H1 (cell line): ENCODE measurements at regions not wholly inside any gene's neighbourhood (a gene's known extent, or its start where the extent isn't known, plus 50 kb on each side); places are given as distances from the start of the nearest gene placed in this dataset.
A peak's percentile ranks its signal among the peaks of the same experiment; 100 is the strongest.
"Not testable (repeated sequence)": the region's sequence is repeated elsewhere in the genome, so short reads cannot be mapped to it uniquely, and the experiment has no call there.

Experiments
- CTCF ChIA-PET: fragments of 300-600 bp; sonication (Branson Sonifier 250); formaldehyde crosslinking; loops from one replicate; lab custom pipeline; 2021; ENCODE audit not compliant: partially characterized antibody; lab: Charles Lee
- POLR2A ChIA-PET: fragments of 300-600 bp; sonication (Branson Sonifier 250); formaldehyde crosslinking; loops from one replicate; lab custom pipeline; 2021; ENCODE audit warnings: inconsistent platforms; ENCODE audit not compliant: partially characterized antibody; lab: Charles Lee
- DNase-seq, 2 experiments: peaks; one replicate each; pipeline versions ENCODE4 v3.0.0 to v3.0.0-alpha.2; 2010 to 2022; ENCODE audit warnings: low spot score in 2 of 2, low read depth in 1 of 2, mixed read lengths in 1 of 2
- FAIRE-seq: peaks from 2 replicates; lab custom pipeline; 2011; peaks lifted over from hg19 to GRCh38; lab: Jason Lieb, UNC
- H2AFZ ChIP-seq: 2 replicates; pipeline ENCODE4 v1.8.1; 2012; ENCODE audit warnings: low read length, inconsistent platforms
- H2AK5ac ChIP-seq: 2 replicates; pipeline ENCODE4 v1.6.1; 2013; ENCODE audit warnings: low read depth, low read length
- H2BK120ac ChIP-seq: replicated peaks from 2 replicates; pipeline ENCODE3; 2013; ENCODE audit warnings: low read depth, low read length, inconsistent platforms
- H2BK12ac ChIP-seq: 2 replicates; pipeline ENCODE4 v1.6.1; 2013; ENCODE audit warnings: low read depth, low read length
- H2BK15ac ChIP-seq: 2 replicates; pipeline ENCODE4 v1.6.1; 2013; ENCODE audit warnings: low read length
- H2BK20ac ChIP-seq: 2 replicates; pipeline ENCODE4 v1.6.1; 2013; ENCODE audit warnings: low read length
- H2BK5ac ChIP-seq: 2 replicates; pipeline ENCODE4 v1.6.1; 2013; ENCODE audit warnings: low read depth, low read length
- H3K14ac ChIP-seq: 2 replicates; pipeline ENCODE4 v1.6.1; 2013; ENCODE audit warnings: inconsistent platforms; ENCODE audit not compliant: insufficient read length
- H3K18ac ChIP-seq: 2 replicates; pipeline ENCODE4 v1.6.1; 2013; ENCODE audit warnings: low read length; ENCODE audit errors: extremely low read depth
- H3K23ac ChIP-seq: 2 replicates; pipeline ENCODE4 v1.6.1; 2013; ENCODE audit warnings: inconsistent platforms; ENCODE audit not compliant: insufficient read length
- H3K23me2 ChIP-seq: 2 replicates; pipeline ENCODE4 v1.6.1; 2013; ENCODE audit warnings: low read depth, low read length
- H3K27ac ChIP-seq: 2 replicates; pipeline ENCODE4 v1.6.1; 2011; ENCODE audit warnings: low read depth, low read length, inconsistent platforms
- H3K27me3 ChIP-seq, 4 experiments: replicated peaks in 1 of 4; 1 replicate in 1 of 4; 2 replicates in 3 of 4; pipeline versions ENCODE4 v1.6.1 to v1.8.1; 2011 to 2013; ENCODE audit warnings: low read length in 3 of 4, mild to moderate bottlenecking in 3 of 4, inconsistent platforms in 2 of 4, mixed read lengths in 2 of 4, moderate library complexity in 1 of 4; ENCODE audit not compliant: control insufficient read depth in 3 of 4, insufficient read depth in 3 of 4; ENCODE audit errors: extremely low read depth in 1 of 4
- H3K36me3 ChIP-seq, 4 experiments: 2 replicates each; pipeline versions ENCODE4 v1.6.1 to v1.8.1; 2011 to 2013; ENCODE audit warnings: mild to moderate bottlenecking in 4 of 4, low read length in 3 of 4, moderate library complexity in 2 of 4, control low read depth in 1 of 4, inconsistent platforms in 1 of 4; ENCODE audit not compliant: insufficient read depth in 4 of 4, control insufficient read depth in 2 of 4
- H3K4ac ChIP-seq: replicated peaks from 2 replicates; pipeline ENCODE3; 2013; ENCODE audit warnings: low read length, low read depth, mixed read lengths, inconsistent platforms; ENCODE audit not compliant: insufficient read length
- H3K4me1 ChIP-seq, 4 experiments: replicated peaks in 1 of 4; 1 replicate in 1 of 4; 2 replicates in 3 of 4; pipeline versions ENCODE4 v1.6.1 to v1.8.1; 2011 to 2013; ENCODE audit warnings: low read length in 3 of 4, inconsistent platforms in 2 of 4, mixed read lengths in 1 of 4; ENCODE audit not compliant: insufficient read depth in 4 of 4, control insufficient read depth in 3 of 4
- H3K4me2 ChIP-seq, 2 experiments: 2 replicates each; pipeline versions ENCODE4 v1.6.1 to v1.8.1; 2011 to 2013; ENCODE audit warnings: low read depth in 2 of 2, low read length in 2 of 2, control low read depth in 1 of 2, inconsistent platforms in 1 of 2, mild to moderate bottlenecking in 1 of 2; ENCODE audit not compliant: insufficient read depth in 1 of 2
- H3K4me3 ChIP-seq, 4 experiments: fragments of 200-600, 300-600 bp in 1 of 4; sonication (generic), shearing (Covaris generic), sonication (Bioruptor Twin) in 1 of 4; 2 replicates each; pipeline versions ENCODE4 v1.5.1 to v1.8.1; 2011 to 2016; ENCODE audit warnings: low read length in 4 of 4, low read depth in 3 of 4, control low read depth in 2 of 4, inconsistent platforms in 2 of 4, mild to moderate bottlenecking in 2 of 4, mixed read lengths in 1 of 4, moderate library complexity in 1 of 4; ENCODE audit not compliant: insufficient read depth in 2 of 4; ENCODE audit errors: extremely low read depth in 1 of 4
- H3K56ac ChIP-seq: replicated peaks from 2 replicates; pipeline ENCODE3; 2013; ENCODE audit warnings: low read depth, mild to moderate bottlenecking, mixed read lengths, low read length, inconsistent platforms; ENCODE audit not compliant: insufficient read length
- H3K79me1 ChIP-seq: 2 replicates; pipeline ENCODE4 v1.6.1; 2013; ENCODE audit warnings: low read depth, low read length, control low read depth
- H3K79me2 ChIP-seq, 2 experiments: 2 replicates each; pipeline versions ENCODE4 v1.6.1 to v1.8.1; 2012 to 2013; ENCODE audit warnings: low read length in 2 of 2, mild to moderate bottlenecking in 2 of 2, inconsistent platforms in 1 of 2; ENCODE audit not compliant: insufficient read depth in 2 of 2, control insufficient read depth in 1 of 2
- H3K9ac ChIP-seq, 4 experiments: replicated peaks in 1 of 4; 1 replicate in 1 of 4; 2 replicates in 3 of 4; pipeline versions ENCODE4 v1.6.1 to v1.8.1; 2011 to 2013; ENCODE audit warnings: low read depth in 3 of 4, low read length in 3 of 4, control low read depth in 2 of 4, mild to moderate bottlenecking in 2 of 4, moderate library complexity in 2 of 4, inconsistent platforms in 1 of 4; ENCODE audit errors: extremely low read depth in 1 of 4
- H3K9me3 ChIP-seq, 2 experiments: 2 replicates each; pipeline versions ENCODE4 v1.6.1 to v1.8.1; 2012 to 2013; ENCODE audit warnings: mild to moderate bottlenecking in 2 of 2, moderate library complexity in 2 of 2, control low read depth in 1 of 2, inconsistent platforms in 1 of 2, low read depth in 1 of 2, low read length in 1 of 2, mixed read lengths in 1 of 2; ENCODE audit not compliant: insufficient read depth in 2 of 2
- H4K20me1 ChIP-seq, 2 experiments: replicated peaks in 1 of 2; 2 replicates each; pipeline versions ENCODE3 to v1.8.1; 2011 to 2013; ENCODE audit warnings: inconsistent platforms in 2 of 2, low read length in 2 of 2, mild to moderate bottlenecking in 1 of 2; ENCODE audit not compliant: insufficient read depth in 2 of 2, control insufficient read depth in 1 of 2
- H4K5ac ChIP-seq: 2 replicates; pipeline ENCODE4 v1.6.1; 2013; ENCODE audit warnings: low read length, low read depth, mixed read lengths, inconsistent platforms; ENCODE audit not compliant: insufficient read length
- H4K8ac ChIP-seq: 2 replicates; pipeline ENCODE4 v1.8.0; 2013; ENCODE audit warnings: mild to moderate bottlenecking, moderate library complexity, low read length, inconsistent platforms; ENCODE audit not compliant: insufficient read depth; ENCODE audit errors: extremely low read depth
- H4K91ac ChIP-seq: replicated peaks from 2 replicates; pipeline ENCODE3; 2013; ENCODE audit warnings: low read length, mixed read lengths, inconsistent platforms; ENCODE audit not compliant: insufficient read length
- WGBS, 2 experiments: shearing (Covaris generic) in 1 of 2; methylation state at CpG; one replicate each; pipeline versions ENCODE4 v1.1.6 to v1.1.7; 2013 to 2015; ENCODE audit warnings: low lambda C conversion rate in 2 of 2, mixed read lengths in 2 of 2, inconsistent platforms in 1 of 2, low coverage in 1 of 2, missing lambda C conversion rate in 1 of 2; ENCODE audit not compliant: insufficient replicate concordance in 2 of 2, insufficient coverage in 1 of 2, insufficient read length in 1 of 2; ENCODE audit errors: extremely low coverage in 1 of 2, missing lambda C conversion rate in 1 of 2; 5-methylcytosine and 5-hydroxymethylcytosine counted together

- H3K27ac ChIP-seq, H2BK20ac ChIP-seq, H4K8ac ChIP-seq, H3K27me3 ChIP-seq, H4K20me1 ChIP-seq, H2BK15ac ChIP-seq, FAIRE-seq, H4K91ac ChIP-seq, H3K36me3 ChIP-seq, H2AFZ ChIP-seq, H3K23ac ChIP-seq, DNase-seq, H3K14ac ChIP-seq, H3K4ac ChIP-seq, H3K4me3 ChIP-seq, H3K18ac ChIP-seq, H2BK12ac ChIP-seq, H3K9me3 ChIP-seq, CTCF ChIA-PET, H3K9ac ChIP-seq, H3K79me2 ChIP-seq, POLR2A ChIA-PET, H2BK120ac ChIP-seq, H3K79me1 ChIP-seq, H4K5ac ChIP-seq, H2AK5ac ChIP-seq, H3K4me2 ChIP-seq, H2BK5ac ChIP-seq: not testable (repeated sequence)
- H3K4me1 ChIP-seq, result peaks cover 2 to 31% (median 23%) of the 10 kb centered on the region in 4 experiments
- H3K23me2 ChIP-seq, result peaks cover 13% of the 10 kb centered on the region
- peak overlapping the region; percentile 86 for H3K56ac ChIP-seq
- WGBS, 2 experiments, result 77% methylated on average over 4 of the region's 5 CpGs; no CpG with 5 or more reads in 1 of the 2 experiments
Observed at GRCh38 chr16:85519050-85519440, 94.1 kb upstream of the GSE1 start.
